Vagina (tissue), 2 donors: ENCODE measurements at regions not wholly inside any gene's neighbourhood (a gene's known extent, or its start where the extent isn't known, plus 50 kb on each side); places are given as distances from the start of the nearest gene placed in this dataset.

Experiments used
- CTCF ChIP-seq, 3 experiments: fragments of 450-650 bp in 2 of 3; fragments of 200-600 bp in 1 of 3; sonication (generic) in 1 of 3; IDR thresholded peaks; one replicate each; pipeline ENCODE4 v1.5.1; 2017 to 2019; ENCODE audit warnings: antibody characterized with exemption in 3 of 3, mild to moderate bottlenecking in 2 of 3, moderate library complexity in 2 of 3
- POLR2AphosphoS5 ChIP-seq, 2 donors: sonication (generic); formaldehyde crosslinking; IDR thresholded peaks; one replicate each; pipeline ENCODE4 v1.9.0; 2017; ENCODE audit warnings: antibody characterized with exemption in 2 of 2, mild to moderate bottlenecking in 2 of 2, low read depth in 1 of 2; ENCODE audit not compliant: insufficient read depth in 1 of 2

- TF ChIP-seq CTCF (IDR thresholded peaks at IDR 0.05): no peak
- TF ChIP-seq POLR2AphosphoS5 (IDR thresholded peaks at IDR 0.05; ENCODE audit: insufficient read depth in 1 of 2, low read depth in 1 of 2): no peak
These were observed 354.4 kb upstream of the CDH19 start for GRCh38 chr18:66958309-66958708.
